K562 (cell line): ENCODE measurements at regions not wholly inside any gene's neighbourhood (a gene's known extent, or its start where the extent isn't known, plus 50 kb on each side); places are given as distances from the start of the nearest gene placed in this dataset.
"Not testable (repeated sequence)": the region's sequence is repeated elsewhere in the genome, so short reads cannot be mapped to it uniquely, and the experiment has no call there.

Experiments
- ATAC-seq: fragments of 200-7000 bp; cut with Tn5 transposase; 3 replicates; pipeline ENCODE4 v1.9.1; 2020; ENCODE audit warnings: moderate library complexity
- BruUV-seq: library from RNA; stranded (reverse); fragments of 400-500 nt; replicated peaks from 2 replicates; lab custom pipeline; 2021; lab: Mats Ljungman, UMichigan
- CTCF ChIA-PET: fragments of 300-600 bp; formaldehyde crosslinking; extraction: SDS; loops from one replicate; lab custom pipeline; 2021; ENCODE audit warnings: low intra/inter-chr PET ratio; lab: Yijun Ruan, JAX
- POLR2A ChIA-PET: fragments of 300-600, 350-650 bp; sonication (Branson Sonifier 250); formaldehyde crosslinking; extraction: SDS; loops from one replicate; lab custom pipeline; 2021; ENCODE audit warnings: antibody characterized with exemption, inconsistent platforms; lab: Yijun Ruan, JAX
- DNase-seq, 4 experiments: peaks; one replicate each; pipeline versions ENCODE4 v3.0.0 to v3.0.0-alpha.2; 2011 to 2018; ENCODE audit warnings: low spot score in 3 of 4, mixed read lengths in 3 of 4; ENCODE audit errors: extremely low read depth in 1 of 4
- FAIRE-seq: peaks from 2 replicates; lab custom pipeline; 2011; peaks lifted over from hg19 to GRCh38; lab: Jason Lieb, UNC
- H2AFZ ChIP-seq: 2 replicates; pipeline ENCODE4 v1.6.0; 2011; ENCODE audit warnings: low read depth, low read length, control low read depth, inconsistent platforms
- H3K27ac ChIP-seq: fragments of 200-600 bp; 3 replicates; pipeline ENCODE4 v1.8.0; 2011; ENCODE audit warnings: low read depth, mild to moderate bottlenecking, control low read depth, inconsistent platforms, low read length, moderate library complexity, mixed read lengths; ENCODE audit errors: extremely low read depth
- H3K27me3 ChIP-seq, 2 experiments: fragments of 300-600 bp in 1 of 2; 2 replicates in 1 of 2; 3 replicates in 1 of 2; pipeline versions ENCODE4 v1.6.0 to v1.8.0; 2011; ENCODE audit warnings: inconsistent platforms in 2 of 2, low read length in 2 of 2, mild to moderate bottlenecking in 1 of 2, mixed read lengths in 1 of 2, moderate library complexity in 1 of 2; ENCODE audit not compliant: control insufficient read depth in 2 of 2, insufficient read depth in 2 of 2
- H3K36me3 ChIP-seq: fragments of 300-600 bp; 3 replicates; pipeline ENCODE4 v1.8.0; 2011; ENCODE audit warnings: mild to moderate bottlenecking, low read length, inconsistent platforms; ENCODE audit not compliant: control insufficient read depth, insufficient read depth
- H3K4me1 ChIP-seq, 2 experiments: fragments of 200-600 bp in 1 of 2; replicated peaks in 1 of 2; 2 replicates in 1 of 2; 3 replicates in 1 of 2; pipeline versions ENCODE4 v1.5.1 to v1.8.0; 2011; ENCODE audit warnings: inconsistent platforms in 2 of 2, low read length in 2 of 2, mild to moderate bottlenecking in 1 of 2, mixed read lengths in 1 of 2, moderate library complexity in 1 of 2; ENCODE audit not compliant: control insufficient read depth in 2 of 2, insufficient read depth in 2 of 2
- H3K4me2 ChIP-seq: 2 replicates; pipeline ENCODE4 v1.6.1; 2011; ENCODE audit warnings: low read length, control low read depth, inconsistent platforms, mixed read lengths; ENCODE audit not compliant: insufficient read depth
- H3K4me3 ChIP-seq: fragments of 200-600 bp; sonication (generic), shearing (Covaris generic); 2 replicates; pipeline ENCODE4 v1.5.1; 2016; ENCODE audit warnings: control low read depth, inconsistent platforms
- H3K79me2 ChIP-seq: fragments of 200-600 bp; 3 replicates; pipeline ENCODE4 v1.8.0; 2011; ENCODE audit warnings: low read length, inconsistent platforms; ENCODE audit not compliant: control insufficient read depth, insufficient read depth
- H3K9ac ChIP-seq, 2 experiments: 2 replicates each; pipeline versions ENCODE4 v1.6.0 to v1.6.1; 2011; ENCODE audit warnings: low read depth in 2 of 2, low read length in 2 of 2, control low read depth in 1 of 2, inconsistent platforms in 1 of 2, mild to moderate bottlenecking in 1 of 2, mixed read lengths in 1 of 2; ENCODE audit not compliant: insufficient read depth in 1 of 2
- H3K9me1 ChIP-seq: one replicate; pipeline ENCODE4 v1.6.0; 2011; ENCODE audit warnings: inconsistent platforms, mild to moderate bottlenecking, low read length, moderate library complexity; ENCODE audit not compliant: control insufficient read depth, insufficient read depth
- H3K9me3 ChIP-seq: replicated peaks from 2 replicates; pipeline ENCODE4 v1.5.1; 2011; ENCODE audit warnings: low read depth, low read length, inconsistent platforms; ENCODE audit not compliant: control insufficient read depth, insufficient read depth
- H4K20me1 ChIP-seq: replicated peaks from 2 replicates; pipeline ENCODE4 v1.6.1; 2011; ENCODE audit warnings: low read length, inconsistent platforms, mixed read lengths; ENCODE audit not compliant: control insufficient read depth, insufficient read depth
- WGBS: fragments of 100-300 bp; shearing (Covaris generic); methylation state at CpG from one replicate; pipeline ENCODE4 v1.1.6; 2016; ENCODE audit warnings: low coverage, mixed read lengths; ENCODE audit not compliant: insufficient coverage; ENCODE audit errors: missing lambda C conversion rate; 5-methylcytosine and 5-hydroxymethylcytosine counted together
- in situ Hi-C: fragments of 300-500 bp; cut with MboI; formaldehyde crosslinking; loops from 4 replicates; pipeline ENCODE4 v1.15.0; 2018; ENCODE audit warnings: inconsistent platforms, mixed read lengths
- intact Hi-C: fragments of 100-400 bp; cut with micrococcal nuclease; formaldehyde crosslinking; loops from 2 replicates; pipeline ENCODE4 v1.14.2; 2022

DNA sequence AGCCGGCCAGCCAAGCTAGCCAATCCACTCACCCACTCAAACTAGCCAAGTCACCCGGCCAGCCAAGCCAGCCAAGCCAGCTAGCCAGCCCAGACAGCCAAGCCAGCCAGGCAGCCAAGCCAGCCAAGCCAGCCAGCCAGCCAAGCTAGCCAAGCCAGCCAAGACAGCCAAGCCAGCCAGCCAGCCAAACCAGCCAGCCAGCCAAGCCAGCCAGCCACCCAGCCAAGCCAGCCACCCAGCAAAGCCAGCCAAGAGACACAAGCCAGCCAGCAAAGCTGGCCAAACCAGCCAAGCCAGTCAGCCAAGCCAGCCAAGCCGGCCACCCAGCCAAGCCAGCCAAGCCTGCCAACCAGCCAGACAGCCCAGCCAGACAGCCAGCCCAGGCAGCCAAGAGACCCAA, 322.2 kb upstream of the PLGLB2 start:
- H3K27me3 ChIP-seq, H3K4me1 ChIP-seq, H3K79me2 ChIP-seq, BruUV-seq, CTCF ChIA-PET, H3K9ac ChIP-seq, H3K9me3 ChIP-seq, H3K36me3 ChIP-seq, H3K27ac ChIP-seq, POLR2A ChIA-PET, ATAC-seq, in situ Hi-C loops, H3K9me1 ChIP-seq, intact Hi-C loops, H2AFZ ChIP-seq, H4K20me1 ChIP-seq, H3K4me3 ChIP-seq, DNase-seq, H3K4me2 ChIP-seq, FAIRE-seq: not testable (repeated sequence)
- WGBS, result 0% methylated on average over 1 of the region's 3 CpGs

DNA sequence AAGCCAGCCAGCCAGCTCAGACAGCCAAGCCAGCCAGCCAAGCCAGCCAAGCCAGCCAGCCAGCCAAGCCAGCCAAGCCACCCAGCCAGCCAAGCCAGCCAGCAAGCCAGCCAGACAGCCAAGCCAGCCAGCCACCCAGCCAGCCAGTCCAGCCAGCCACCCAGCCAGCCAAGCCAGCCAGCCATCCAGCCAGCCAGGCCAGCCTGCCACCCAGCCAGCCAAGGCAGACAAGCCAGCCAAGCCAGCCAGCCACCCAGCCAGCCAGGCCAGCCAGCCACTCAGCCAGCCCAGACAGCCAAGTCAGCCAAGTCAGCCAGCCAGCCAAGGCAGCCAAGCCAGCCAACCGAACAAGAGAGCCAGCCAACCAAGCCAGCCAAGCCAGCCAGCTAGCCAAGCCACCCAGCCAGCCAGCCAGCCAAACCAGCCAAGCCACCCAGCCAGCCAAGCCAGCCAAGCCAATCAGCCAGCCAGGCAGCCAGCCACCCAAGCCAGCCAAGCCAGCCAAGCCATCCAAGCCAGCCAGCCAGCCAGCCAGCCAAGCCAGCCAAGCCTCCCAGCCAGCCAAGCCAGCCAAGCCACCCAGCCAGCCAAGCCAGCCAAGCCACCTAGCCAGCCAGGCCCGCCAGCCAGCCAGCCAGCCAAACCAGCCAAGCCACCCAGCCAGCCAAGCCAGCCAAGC, 319.3 kb upstream of the PLGLB2 start:
- H3K27ac ChIP-seq, POLR2A ChIA-PET, ATAC-seq, DNase-seq, BruUV-seq, H3K9me1 ChIP-seq, H3K36me3 ChIP-seq, H3K4me1 ChIP-seq, intact Hi-C loops, H3K4me3 ChIP-seq, H3K4me2 ChIP-seq, H3K79me2 ChIP-seq, H4K20me1 ChIP-seq, H3K9ac ChIP-seq, H3K9me3 ChIP-seq, H2AFZ ChIP-seq, FAIRE-seq, H3K27me3 ChIP-seq, CTCF ChIA-PET, in situ Hi-C loops: not testable (repeated sequence)
- 6% methylated on average over 2 of the region's 2 CpGs for WGBS

DNA sequence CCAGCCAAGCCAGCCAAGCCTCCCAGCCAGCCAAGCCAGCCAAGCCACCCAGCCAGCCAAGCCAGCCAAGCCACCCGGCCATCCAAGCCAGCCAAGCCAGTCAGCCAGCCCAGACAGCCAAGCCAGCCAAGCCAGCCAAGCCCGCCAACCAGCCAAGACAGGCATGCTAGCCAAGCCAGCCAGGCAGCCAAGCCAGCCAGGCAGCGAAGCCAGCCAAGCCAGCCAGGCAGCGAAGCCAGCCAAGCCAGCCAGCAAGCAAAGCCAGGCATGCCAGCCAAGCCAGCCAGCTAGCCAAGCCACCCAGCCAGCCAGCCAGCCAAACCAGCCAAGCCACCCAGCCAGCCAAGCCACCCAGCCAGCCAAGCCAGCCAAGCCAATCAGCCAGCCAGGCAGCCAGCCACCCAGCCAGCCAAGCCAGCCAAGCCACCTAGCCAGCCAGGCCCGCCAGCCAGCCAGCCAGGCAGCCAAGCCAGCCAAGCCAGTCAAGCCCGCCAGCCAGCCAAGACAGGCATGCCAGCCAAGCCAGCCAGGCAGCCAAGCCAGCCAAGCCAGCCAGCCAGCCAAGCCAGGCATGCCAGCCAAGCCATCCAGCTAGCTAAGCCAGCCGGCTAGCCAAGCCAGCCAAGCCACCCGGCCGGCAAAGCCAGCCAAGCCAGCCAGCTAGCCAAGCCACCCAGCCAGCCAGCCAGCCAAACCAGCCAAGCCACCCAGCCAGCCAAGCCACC, 318.5 kb upstream of the PLGLB2 start:
- H3K27me3 ChIP-seq, H3K79me2 ChIP-seq, ATAC-seq, H3K9me1 ChIP-seq, in situ Hi-C loops, H2AFZ ChIP-seq, CTCF ChIA-PET, H3K4me3 ChIP-seq, intact Hi-C loops, H3K9me3 ChIP-seq, FAIRE-seq, H3K9ac ChIP-seq, BruUV-seq, H3K36me3 ChIP-seq, H3K4me1 ChIP-seq, POLR2A ChIA-PET, H3K27ac ChIP-seq, H3K4me2 ChIP-seq, DNase-seq, H4K20me1 ChIP-seq: not testable (repeated sequence)
- whole genome bisulfite sequencing, result 0% methylated on average over 5 of the region's 9 CpGs

DNA sequence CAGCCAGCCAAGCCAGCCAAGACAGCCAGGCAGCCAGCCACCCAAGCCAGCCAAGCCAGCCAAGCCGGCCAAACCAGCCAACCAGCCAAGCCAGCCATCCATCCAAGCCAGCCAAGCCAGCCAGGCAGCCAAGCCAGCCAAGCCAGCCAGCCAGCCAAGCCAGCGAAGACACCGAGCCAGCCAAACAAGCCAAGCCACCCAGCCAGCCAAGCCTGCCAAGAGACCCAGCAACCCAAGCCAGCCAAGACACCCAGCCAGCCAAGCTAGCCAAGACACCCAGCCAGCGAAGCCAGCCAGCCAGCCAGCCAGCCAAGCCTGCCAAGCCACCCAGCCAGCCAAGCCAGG, 318.0 kb upstream of the PLGLB2 start:
- H4K20me1 ChIP-seq, H3K4me1 ChIP-seq, H3K79me2 ChIP-seq, H3K9me3 ChIP-seq, CTCF ChIA-PET, ATAC-seq, BruUV-seq, in situ Hi-C loops, DNase-seq, H3K36me3 ChIP-seq, H3K27me3 ChIP-seq, H3K9me1 ChIP-seq, H3K4me2 ChIP-seq, H2AFZ ChIP-seq, FAIRE-seq, POLR2A ChIA-PET, intact Hi-C loops, H3K27ac ChIP-seq, H3K9ac ChIP-seq, H3K4me3 ChIP-seq: not testable (repeated sequence)
- WGBS, result no CpG with 5 or more reads among the region's 4 CpGs
